ENCODE measurements at regions not wholly inside any gene's neighbourhood (a gene's known extent, or its start where the extent isn't known, plus 50 kb on each side); places are given as distances from the start of the nearest gene placed in this dataset.

GRCh38 chr2:57296795-57297517 is 749.6 kb upstream of the VRK2 start:
- H3K9me3 ChIP-seq = no peaks in the 10 kb centered on the region
- H3K36me3 ChIP-seq = no peaks in the 10 kb centered on the region
- no peak overlapping the region for H3K4me3 ChIP-seq
- DNase-seq = peak; percentile 0
- no peaks in the 10 kb centered on the region for H3K27me3 ChIP-seq

GRCh38 chr2:57313678-57314077 is 732.9 kb upstream of the VRK2 start:
- Histone ChIP-seq H3K36me3 (no peaks in the 10 kb centered on the region), H3K27me3 (no peaks in the 10 kb centered on the region), H3K4me3 (no peak overlapping the region), H3K9me3 (no peaks in the 10 kb centered on the region)
- no peak for DNase-seq

GRCh38 chr2:57314682-57315081 is 731.9 kb upstream of the VRK2 start:
- DNase-seq = no peak
- H3K9me3 ChIP-seq = no peaks in the 10 kb centered on the region
- H3K27me3 ChIP-seq = no peaks in the 10 kb centered on the region
- H3K36me3 ChIP-seq = no peaks in the 10 kb centered on the region
- no peak overlapping the region for H3K4me3 ChIP-seq

GRCh38 chr2:57330447-57330846 is 716.2 kb upstream of the VRK2 start:
- Histone ChIP-seq H3K27me3 (no peaks in the 10 kb centered on the region), H3K9me3 (no peaks in the 10 kb centered on the region), H3K4me3 (no peak overlapping the region), H3K36me3 (no peaks in the 10 kb centered on the region)
- DNase-seq = no peak

GRCh38 chr2:57333221-57333620 is 713.4 kb upstream of the VRK2 start:
- no peaks in the 10 kb centered on the region for H3K27me3 ChIP-seq
- no peaks in the 10 kb centered on the region for H3K36me3 ChIP-seq
- H3K9me3 ChIP-seq = no peaks in the 10 kb centered on the region
- DNase-seq = no peak
- no peak overlapping the region for H3K4me3 ChIP-seq

GRCh38 chr2:57343391-57344006 is 703.1 kb upstream of the VRK2 start:
- H3K9me3 ChIP-seq = no peaks in the 10 kb centered on the region; the same call in 1 of the 2 replicates
- H3K4me3 ChIP-seq = no peak overlapping the region
- H3K36me3 ChIP-seq = no peaks in the 10 kb centered on the region
- H3K27me3 ChIP-seq = no peaks in the 10 kb centered on the region
- no peak for DNase-seq

GRCh38 chr2:57368190-57368589 is 678.4 kb upstream of the VRK2 start:
- no peaks in the 10 kb centered on the region for H3K9me3 ChIP-seq
- no peak for DNase-seq
- no peaks in the 10 kb centered on the region for H3K27me3 ChIP-seq
- no peak overlapping the region for H3K4me3 ChIP-seq
- no peaks in the 10 kb centered on the region for H3K36me3 ChIP-seq

GRCh38 chr2:57370882-57371585 is 675.6 kb upstream of the VRK2 start:
- Histone ChIP-seq H3K4me3 (no peak overlapping the region), H3K9me3 (no peaks in the 10 kb centered on the region), H3K36me3 (no peaks in the 10 kb centered on the region), H3K27me3 (no peaks in the 10 kb centered on the region)
- peak; percentile 41 for DNase-seq

- Histone ChIP-seq H3K4me3 (no peak overlapping the region), H3K36me3 (no peaks in the 10 kb centered on the region), H3K9me3 (no peaks in the 10 kb centered on the region), H3K27me3 (no peaks in the 10 kb centered on the region)
- DNase-seq = no peak
Observed at GRCh38 chr2:57372237-57372984, 674.2 kb upstream of the VRK2 start.

- Histone ChIP-seq H3K27me3 (no peaks in the 10 kb centered on the region), H3K9me3 (no peaks in the 10 kb centered on the region), H3K36me3 (no peaks in the 10 kb centered on the region), H3K4me3 (no peak overlapping the region)
- peak; percentile 4 for DNase-seq
Observed at GRCh38 chr2:57373530-57373929, 673.1 kb upstream of the VRK2 start.

- Histone ChIP-seq H3K4me3 (no peak overlapping the region), H3K27me3 (no peaks in the 10 kb centered on the region)
- DNase-seq = no peak
Observed at GRCh38 chr2:57376985-57377384, 669.6 kb upstream of the VRK2 start.

GRCh38 chr2:57386305-57386704 is 660.3 kb upstream of the VRK2 start:
- peaks cover 10% of the 10 kb centered on the region for H3K9me3 ChIP-seq
- H3K4me3 ChIP-seq = no peak overlapping the region
- H3K27me3 ChIP-seq = no peaks in the 10 kb centered on the region
- DNase-seq = no peak
- no peaks in the 10 kb centered on the region for H3K36me3 ChIP-seq

More at GRCh38 chr2:57376985-57377384, 669.6 kb upstream of the VRK2 start:
- Histone ChIP-seq H3K36me3 (no peaks in the 10 kb centered on the region), H3K9me3 (no peaks in the 10 kb centered on the region)

- H3K27me3 ChIP-seq = no peaks in the 10 kb centered on the region
- H3K4me3 ChIP-seq = no peak overlapping the region
- peak; percentile 89 for DNase-seq
- H3K36me3 ChIP-seq = no peaks in the 10 kb centered on the region
- no peaks in the 10 kb centered on the region for H3K9me3 ChIP-seq
Observed at GRCh38 chr2:57396355-57397098, 650.1 kb upstream of the VRK2 start.

GRCh38 chr2:57397550-57398360 is 648.9 kb upstream of the VRK2 start:
- Histone ChIP-seq H3K36me3 (no peaks in the 10 kb centered on the region), H3K9me3 (no peaks in the 10 kb centered on the region), H3K27me3 (no peaks in the 10 kb centered on the region), H3K4me3 (no peak overlapping the region)
- DNase-seq = no peak

- no peaks in the 10 kb centered on the region for H3K27me3 ChIP-seq
- DNase-seq = no peak
- no peak overlapping the region for H3K4me3 ChIP-seq
- no peaks in the 10 kb centered on the region for H3K9me3 ChIP-seq
- H3K36me3 ChIP-seq = no peaks in the 10 kb centered on the region
Observed at GRCh38 chr2:57399057-57399456, 647.5 kb upstream of the VRK2 start.

- Histone ChIP-seq H3K9me3 (no peaks in the 10 kb centered on the region), H3K36me3 (no peaks in the 10 kb centered on the region), H3K27me3 (no peaks in the 10 kb centered on the region), H3K4me3 (no peak overlapping the region)
- DNase-seq = no peak
Observed at GRCh38 chr2:57402096-57402495, 644.5 kb upstream of the VRK2 start.

All from MG63 (cell line).